ENCODE measurements at regions not wholly inside any gene's neighbourhood (a gene's known extent, or its start where the extent isn't known, plus 50 kb on each side); places are given as distances from the start of the nearest gene placed in this dataset.
"Not testable (repeated sequence)": the region's sequence is repeated elsewhere in the genome, so short reads cannot be mapped to it uniquely, and the experiment has no call there.

- DNase-seq, result peak; percentile 35 to 57
Measured at GRCh38 chr6:27617046-27617687, 144.3 kb upstream of the ZNF184 start.

DNA sequence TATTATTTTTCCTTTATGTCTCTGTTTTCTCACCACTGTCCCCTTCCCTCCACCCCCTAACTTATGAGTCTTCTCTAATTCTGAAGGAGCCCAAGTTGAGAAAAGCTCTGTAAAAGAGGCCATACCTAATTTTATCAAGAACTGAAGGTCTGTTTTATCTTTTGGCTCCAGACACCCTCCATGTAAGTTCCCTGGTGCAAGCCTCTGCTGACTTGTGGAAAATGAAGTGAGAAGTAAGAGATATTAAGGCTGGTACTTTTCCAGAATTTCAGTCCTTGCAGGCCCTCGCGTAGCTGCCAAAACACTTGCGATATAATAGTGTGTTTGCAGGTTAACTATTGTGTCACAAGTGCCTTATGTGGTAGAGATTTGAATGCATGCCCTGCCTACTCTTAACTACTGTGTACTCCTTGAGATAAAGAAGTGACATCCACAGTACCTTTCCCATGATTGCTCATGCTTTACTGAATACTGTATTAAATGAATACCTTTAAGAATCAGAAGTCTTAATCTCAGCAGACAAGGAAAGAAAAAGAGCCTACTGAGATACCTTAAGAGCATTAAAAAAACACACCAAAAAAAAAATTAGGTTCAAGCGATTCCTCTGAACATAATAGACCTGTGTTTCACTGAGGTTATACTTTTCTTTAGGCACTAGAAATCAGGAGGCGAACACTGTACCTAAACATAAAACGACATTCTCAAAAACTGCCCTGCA is 143.6 kb upstream of the ZNF184 start:
- DNase-seq, result no peak

- DNase-seq, result no peak
Measured at GRCh38 chr6:27611451-27611850, 138.5 kb upstream of the ZNF184 start.

GRCh38 chr6:27608916-27609883 is 136.3 kb upstream of the ZNF184 start:
- peak; percentile 50 to 57 for DNase-seq

DNA sequence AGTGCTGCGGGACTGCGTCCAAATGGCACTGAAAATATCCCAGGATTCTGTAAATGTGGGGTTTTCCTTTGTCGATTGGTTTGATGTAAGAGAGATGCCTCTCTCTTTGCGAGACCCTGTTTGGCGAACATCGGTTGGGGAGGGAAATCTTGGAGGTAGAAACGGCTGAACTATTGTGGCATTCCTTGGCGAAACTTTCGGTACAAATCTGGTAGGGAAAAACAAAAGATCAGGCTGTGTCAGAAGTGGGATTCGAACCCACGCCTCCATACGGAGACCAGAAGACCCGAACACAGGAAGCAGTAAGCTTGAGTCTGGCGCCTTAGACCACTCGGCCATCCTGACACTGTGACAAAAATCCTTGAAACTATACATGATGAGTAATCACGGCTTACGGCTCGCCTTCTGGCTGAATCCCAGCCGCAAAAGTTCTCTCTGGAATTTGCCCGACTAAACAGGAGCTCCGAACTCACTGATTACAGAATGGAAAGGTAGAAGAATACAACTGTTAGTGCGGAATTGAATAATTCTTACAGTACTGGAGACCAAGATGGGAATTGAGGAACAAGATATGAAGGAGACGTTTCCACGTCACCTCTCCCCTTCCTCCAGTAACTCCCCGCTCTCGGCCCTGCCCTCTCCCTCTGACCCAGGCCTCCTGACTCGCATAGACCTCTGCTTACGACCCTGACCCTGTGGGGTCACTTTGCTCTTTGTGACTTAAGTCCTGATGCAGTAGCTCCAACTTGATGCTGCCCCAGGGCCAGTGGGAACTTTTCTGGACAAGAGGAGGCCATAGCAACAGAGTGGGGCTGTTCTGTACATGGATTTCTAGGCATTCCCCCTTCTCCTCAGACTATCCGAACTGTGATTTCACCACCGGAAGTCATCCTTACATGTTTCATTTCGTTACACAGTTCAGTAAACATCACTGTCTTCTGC is 132.8 kb upstream of the ZNF184 start:
- peak; percentile 65 to 84 for DNase-seq

DNA sequence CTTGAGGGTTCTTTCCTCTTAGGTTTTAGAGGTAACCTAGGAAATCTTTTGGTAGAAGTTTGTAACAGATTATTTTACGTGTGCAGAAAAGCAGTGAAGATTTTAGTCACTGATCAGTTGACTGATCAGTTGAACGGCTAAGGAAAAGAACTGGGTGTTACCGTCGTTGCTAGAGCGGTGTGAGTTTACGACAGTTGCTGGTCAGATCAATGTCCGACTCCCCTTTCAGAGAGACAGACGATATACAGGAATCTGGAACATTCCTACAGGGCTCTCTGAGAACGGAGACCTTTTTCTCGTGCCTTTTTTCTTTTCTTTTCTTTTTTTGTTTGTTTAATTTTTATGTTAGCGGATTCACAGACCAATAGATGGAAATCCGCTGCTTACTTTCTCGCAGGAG is 132.1 kb upstream of the ZNF184 start:
- peak in 1 of 2 experiments; percentile 10 for DNase-seq

- DNase-seq, result no peak
Measured at GRCh38 chr6:27601668-27602254, 128.9 kb upstream of the ZNF184 start.

- no peak for DNase-seq
Measured at GRCh38 chr6:27599859-27600532, 127.1 kb upstream of the ZNF184 start.

- DNase-seq, result not testable (repeated sequence)
Measured at GRCh38 chr6:27597031-27597567, 124.2 kb upstream of the ZNF184 start.

DNA sequence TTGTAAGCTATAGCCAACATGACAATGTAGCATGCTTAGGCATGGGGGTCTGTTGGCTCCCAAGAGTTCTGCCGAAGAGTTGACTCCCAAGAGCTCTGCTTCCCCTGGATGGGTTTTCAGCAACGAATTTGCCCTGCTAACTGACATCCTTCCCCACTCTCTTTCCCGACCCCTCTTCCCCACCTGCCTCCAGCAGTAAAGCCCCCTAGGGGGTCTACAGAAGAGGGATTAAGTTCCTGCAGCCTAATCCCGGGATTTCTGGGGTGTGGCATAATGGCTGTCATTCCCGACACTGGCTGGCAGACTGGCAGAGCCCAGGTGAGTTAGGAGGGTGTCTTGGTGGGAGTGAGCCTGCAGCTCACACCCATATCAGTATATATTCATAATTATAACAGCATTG is 121.0 kb upstream of the ZNF184 start:
- peak; percentile 8 to 51 for DNase-seq

DNA sequence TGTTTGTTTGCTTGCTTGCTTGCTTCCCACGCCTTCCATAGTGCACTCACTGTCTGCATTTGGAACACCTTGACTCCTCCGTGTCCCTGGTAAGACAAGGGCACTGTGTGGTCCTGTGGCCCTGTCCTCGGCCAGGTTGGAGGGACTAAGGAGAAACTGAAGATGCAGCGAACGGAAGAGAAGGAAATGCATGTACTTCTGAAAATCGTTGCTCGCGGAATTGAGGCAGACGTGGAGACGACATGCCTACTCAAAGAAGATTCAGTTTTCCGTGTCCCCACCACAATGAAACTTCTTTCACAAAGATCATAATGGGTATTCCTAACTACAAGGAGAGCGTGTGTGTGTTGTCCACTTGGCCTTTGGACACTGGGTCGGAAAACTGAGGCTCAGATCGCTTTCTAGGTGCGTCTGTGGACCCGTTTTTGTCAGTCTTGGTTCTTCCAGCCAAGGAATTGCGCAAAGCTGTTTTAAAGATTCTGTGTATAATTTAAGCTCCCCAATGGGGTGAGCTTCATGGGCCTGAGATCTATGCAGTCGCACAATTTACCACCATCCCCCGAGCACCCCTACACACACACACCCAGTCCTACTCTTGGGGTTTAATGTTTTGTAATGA is 120.4 kb upstream of the ZNF184 start:
- DNase-seq, result peak in 1 of 2 experiments; percentile 31

DNA sequence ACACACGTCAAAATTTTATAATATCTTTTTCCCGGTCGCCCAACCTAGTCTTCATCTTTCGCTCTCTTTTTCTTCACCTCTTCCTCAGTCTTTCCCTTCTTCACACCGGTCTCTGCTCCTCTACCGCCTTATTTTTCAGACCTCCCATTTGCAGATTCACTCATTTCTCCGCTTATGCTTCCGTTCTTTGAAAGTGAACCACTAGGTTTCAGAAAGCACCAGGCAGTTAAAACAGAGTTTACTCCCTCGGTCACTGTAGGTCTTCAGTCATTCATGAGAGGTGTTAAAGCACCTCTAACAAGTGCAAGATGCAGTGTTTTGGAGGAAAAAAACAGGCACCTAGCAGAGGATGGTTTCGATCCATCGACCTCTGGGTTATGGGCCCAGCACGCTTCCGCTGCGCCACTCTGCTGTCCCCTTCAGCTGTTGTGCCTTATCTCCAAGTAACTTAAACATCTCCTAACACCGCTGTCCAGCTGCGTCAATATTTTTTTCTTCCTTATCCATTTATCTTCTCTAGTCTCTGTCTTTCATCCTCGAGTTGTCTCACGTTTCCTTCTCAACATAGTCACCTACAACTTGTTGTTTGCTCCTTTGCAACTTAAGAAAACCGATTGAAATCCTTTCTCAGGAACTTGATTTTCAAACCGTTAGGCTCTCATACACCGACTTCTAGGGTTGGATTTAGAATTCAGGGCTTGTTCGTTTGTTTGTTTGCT is 119.7 kb upstream of the ZNF184 start:
- peak; percentile 50 to 70 for DNase-seq

GRCh38 chr6:27591699-27592480 is 119.0 kb upstream of the ZNF184 start:
- DNase-seq, result peak; percentile 46 to 81

GRCh38 chr6:27585316-27585715 is 112.4 kb upstream of the ZNF184 start:
- not testable (repeated sequence) for DNase-seq

- DNase-seq, result no peak
Measured at GRCh38 chr6:27584326-27584725, 111.4 kb upstream of the ZNF184 start.

DNA sequence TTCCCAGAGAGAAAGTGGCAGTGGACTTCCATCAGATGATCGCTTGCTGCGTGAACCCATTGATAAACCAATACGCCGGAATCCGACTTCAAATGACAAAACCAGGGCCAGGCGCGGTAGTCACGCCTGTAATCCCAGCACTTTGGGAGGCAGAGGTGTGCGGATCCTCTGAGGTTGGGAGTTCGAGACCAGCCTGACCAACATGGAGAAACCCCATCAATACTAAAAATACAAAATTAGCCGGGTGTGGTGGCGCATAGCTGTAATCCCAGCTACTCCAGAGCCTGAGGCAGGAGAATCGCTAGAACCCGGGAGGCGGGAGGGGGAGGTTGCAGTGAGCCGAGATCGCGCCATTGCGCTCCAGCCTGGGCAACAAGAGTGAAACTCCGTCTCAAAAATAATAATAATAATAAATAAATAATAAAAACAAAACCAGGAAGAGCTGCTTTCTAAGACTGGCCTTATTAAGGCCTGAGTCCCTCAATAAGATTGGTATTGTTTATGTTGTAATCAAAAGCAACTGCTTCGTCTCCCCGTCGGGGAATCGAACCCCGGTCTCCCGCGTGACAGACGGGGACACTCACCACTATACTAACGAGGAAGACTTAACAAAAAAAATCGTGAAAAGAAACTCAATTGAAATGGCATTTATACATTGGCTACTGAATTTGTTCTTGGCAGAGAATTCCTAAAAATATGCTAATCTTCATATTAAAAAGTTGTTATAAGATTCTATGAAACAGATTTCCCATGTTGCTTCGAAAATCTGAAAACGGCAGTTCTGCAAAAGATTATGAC is 110.2 kb upstream of the ZNF184 start:
- DNase-seq, result peak; percentile 12 to 70

GRCh38 chr6:27579973-27580372 is 107.1 kb upstream of the ZNF184 start:
- no peak for DNase-seq

GRCh38 chr6:27577922-27578321 is 105.0 kb upstream of the ZNF184 start:
- no peak for DNase-seq

Data from NCI-H524 (cell line).